HCT116 (cell line): ENCODE measurements at regions not wholly inside any gene's neighbourhood (a gene's known extent, or its start where the extent isn't known, plus 50 kb on each side); places are given as distances from the start of the nearest gene placed in this dataset.

ENCODE experiments used
- ATAC-seq: fragments of 200-7000 bp; cut with Tn5 transposase; 2 replicates; pipeline ENCODE4 v1.9.1; 2020; ENCODE audit warnings: mild to moderate bottlenecking, moderate library complexity
- BruUV-seq: library from RNA; stranded (reverse); fragments of 400-500 nt; replicated peaks from 2 replicates; lab custom pipeline; 2021; lab: Mats Ljungman, UMichigan
- CTCF ChIA-PET: fragments of 300-600 bp; sonication (Branson Sonifier 250); formaldehyde crosslinking; loops from one replicate; lab custom pipeline; 2021; ENCODE audit warnings: antibody characterized with exemption; lab: Charles Lee
- POLR2A ChIA-PET: fragments of 300-600, 350-600 bp; sonication (Branson Sonifier 250); formaldehyde crosslinking; loops from one replicate; lab custom pipeline; 2021; ENCODE audit warnings: antibody characterized with exemption; lab: Charles Lee
- RAD21 ChIA-PET, 2 experiments: fragments of 300-600 bp; sonication (Branson Sonifier 250); formaldehyde crosslinking; loops; one replicate each; lab custom pipeline; 2023; ENCODE audit warnings: low total read pairs in 2 of 2; ENCODE audit not compliant: uncharacterized antibody in 2 of 2, unreplicated experiment in 2 of 2, low non-redundant PET in 1 of 2; lab: Charles Lee
- DNase-seq: peaks from one replicate; pipeline ENCODE4 v3.0.0-alpha.2; 2010; ENCODE audit warnings: low read depth, low spot score
- H2AFZ ChIP-seq: fragments of 200-600 bp; shearing (Covaris generic), sonication (generic); 2 replicates; pipeline ENCODE4 v1.6.1; 2017; ENCODE audit warnings: low read depth, mixed run types, mixed read lengths, antibody characterized with exemption, low read length; ENCODE audit not compliant: poor library complexity, severe bottlenecking
- H3K27ac ChIP-seq: 2 replicates; pipeline ENCODE4 v1.5.1; 2012; ENCODE audit warnings: low read depth, low read length
- H3K27me3 ChIP-seq: fragments of 200-600 bp; sonication (generic); 2 replicates; pipeline ENCODE4 v1.6.1; 2016; ENCODE audit warnings: mixed run types, low read length, mixed read lengths; ENCODE audit not compliant: insufficient read depth
- H3K36me3 ChIP-seq, 2 experiments: fragments of 200-500 bp in 1 of 2; fragments of 200-600 bp in 1 of 2; sonication (Bioruptor generic) in 1 of 2; sonication (generic) in 1 of 2; 2 replicates each; pipeline versions ENCODE4 v1.5.1 to v1.6.1; 2014 to 2016; ENCODE audit warnings: low read length in 2 of 2, inconsistent platforms in 1 of 2, mixed read lengths in 1 of 2, mixed run types in 1 of 2; ENCODE audit not compliant: insufficient read depth in 2 of 2, control insufficient read depth in 1 of 2
- H3K4me1 ChIP-seq, 2 experiments: fragments of 200-600 bp in 1 of 2; sonication (generic) in 1 of 2; 2 replicates each; pipeline versions ENCODE4 v1.5.1 to v1.6.1; 2012 to 2017; ENCODE audit warnings: low read length in 2 of 2, inconsistent platforms in 1 of 2, mild to moderate bottlenecking in 1 of 2, mixed read lengths in 1 of 2, mixed run types in 1 of 2, moderate library complexity in 1 of 2; ENCODE audit not compliant: insufficient read depth in 2 of 2, control insufficient read depth in 1 of 2
- H3K4me2 ChIP-seq: fragments of 200-600 bp; sonication (generic); 2 replicates; pipeline ENCODE4 v1.6.1; 2017; ENCODE audit warnings: mixed run types, low read length, mixed read lengths
- H3K4me3 ChIP-seq, 2 experiments: fragments of 200-600 bp in 1 of 2; sonication (generic) in 1 of 2; replicated peaks in 1 of 2; 2 replicates each; pipeline ENCODE4 v1.5.1; 2011 to 2016; ENCODE audit warnings: low read length in 2 of 2, control low read depth in 1 of 2, low read depth in 1 of 2, mild to moderate bottlenecking in 1 of 2, mixed read lengths in 1 of 2, mixed run types in 1 of 2
- H3K79me2 ChIP-seq: fragments of 200-600 bp; sonication (generic); 2 replicates; pipeline ENCODE4 v1.6.1; 2017; ENCODE audit warnings: mild to moderate bottlenecking, mixed run types, low read length, moderate library complexity, mixed read lengths; ENCODE audit not compliant: insufficient read depth
- H3K9ac ChIP-seq: fragments of 200-600 bp; sonication (generic); 2 replicates; pipeline ENCODE4 v1.6.1; 2016; ENCODE audit warnings: low read length, mixed read lengths
- H3K9me2 ChIP-seq: fragments of 200-600 bp; sonication (generic), shearing (Covaris generic); 2 replicates; pipeline ENCODE4 v1.6.1; 2017; ENCODE audit warnings: mixed run types, mild to moderate bottlenecking, moderate library complexity; ENCODE audit not compliant: insufficient read depth
- H3K9me3 ChIP-seq, 2 experiments: fragments of 200-500 bp in 1 of 2; fragments of 200-600 bp in 1 of 2; sonication (Bioruptor generic) in 1 of 2; sonication (generic) in 1 of 2; 2 replicates each; pipeline ENCODE4 v1.6.1; 2014 to 2017; ENCODE audit warnings: low read length in 2 of 2, mixed read lengths in 2 of 2, inconsistent platforms in 1 of 2, low read depth in 1 of 2, mild to moderate bottlenecking in 1 of 2, mixed run types in 1 of 2, moderate library complexity in 1 of 2; ENCODE audit not compliant: control insufficient read depth in 1 of 2, insufficient read depth in 1 of 2
- H4K20me1 ChIP-seq: fragments of 200-600 bp; sonication (generic), shearing (Covaris generic); 2 replicates; pipeline ENCODE4 v1.6.1; 2017; ENCODE audit warnings: mixed run types, mild to moderate bottlenecking, moderate library complexity; ENCODE audit not compliant: insufficient read depth
- EGR1 ChIP-seq: IDR thresholded peaks from 2 replicates; pipeline ENCODE4 v1.6.1; 2012; ENCODE audit warnings: low read depth
- EZH2phosphoT487 ChIP-seq: fragments of 200-600 bp; IDR thresholded peaks from 2 replicates; pipeline ENCODE4 v1.6.1; 2018; ENCODE audit warnings: antibody characterized with exemption, borderline replicate concordance
- FOSL1 ChIP-seq: IDR thresholded peaks from 2 replicates; pipeline ENCODE4 v1.6.1; 2012; ENCODE audit warnings: low read depth
- JUND ChIP-seq: IDR thresholded peaks from 2 replicates; pipeline ENCODE4 v1.6.1; 2012
- POLR2A ChIP-seq: IDR thresholded peaks from 2 replicates; pipeline ENCODE4 v1.7.0; 2011; ENCODE audit warnings: borderline replicate concordance; ENCODE audit not compliant: insufficient read depth, insufficient read length; ENCODE audit errors: extremely low read depth
- YY1 ChIP-seq: IDR thresholded peaks from 2 replicates; pipeline ENCODE4 v1.6.1; 2011; ENCODE audit warnings: low read length, low read depth, moderate library complexity, mild to moderate bottlenecking; ENCODE audit not compliant: insufficient replicate concordance; ENCODE audit errors: extremely low read depth
- ZFX ChIP-seq: fragments of 450-650 bp; IDR thresholded peaks from 2 replicates; pipeline ENCODE4 v1.6.1; 2017
- ZNF274 ChIP-seq: fragments of 200-500 bp; sonication (Bioruptor generic); IDR thresholded peaks from 2 replicates; pipeline ENCODE4 v1.6.1; 2014; ENCODE audit warnings: mild to moderate bottlenecking, low read depth, low read length, inconsistent platforms
- intact Hi-C: fragments of 100-400 bp; cut with micrococcal nuclease; formaldehyde crosslinking; loops from 2 replicates; pipeline ENCODE4 v1.10.0; 2022
- TF ChIP-seq, protein P1 (sequence below): IDR thresholded peaks from 2 replicates; pipeline ENCODE4 v1.6.1; 2011; ENCODE audit warnings: mild to moderate bottlenecking, low read length, moderate library complexity; ENCODE audit not compliant: insufficient replicate concordance; ENCODE audit errors: extremely low read depth
- TF ChIP-seq, protein P2 (sequence below): IDR thresholded peaks from 2 replicates; pipeline ENCODE4 v1.6.1; 2012; ENCODE audit warnings: low read depth

DNA sequence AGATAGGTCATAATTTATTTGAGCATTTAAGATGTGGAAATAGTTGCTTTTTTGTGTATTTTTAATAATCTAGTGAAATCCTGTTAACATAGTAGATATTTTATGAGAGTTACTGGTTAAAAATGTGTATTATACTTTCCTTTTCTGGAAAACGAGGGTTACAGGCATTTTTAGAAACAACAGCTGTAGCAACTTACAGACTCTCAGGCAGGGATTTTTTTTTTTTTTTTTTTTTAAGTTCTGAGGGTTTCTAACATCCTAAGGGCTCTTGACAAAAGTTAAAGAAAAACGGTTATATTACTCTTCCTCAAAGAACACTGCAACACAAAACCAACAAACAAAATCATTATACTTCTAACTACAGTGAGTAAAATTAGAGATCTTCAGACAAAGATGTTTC lies 205.9 kb downstream of the ACKR3 start:
- ATAC-seq, result no peak
- peaks cover 0 to under 1% of the 10 kb centered on the region in 2 experiments; a peak in 1 of 4 replicates for H3K4me1 ChIP-seq
- H2AFZ ChIP-seq, result no peak overlapping the region
- no peak overlapping the region for H3K4me3 ChIP-seq
- H3K36me3 ChIP-seq, result no peaks in the 10 kb centered on the region
- H3K27ac ChIP-seq, result no peak overlapping the region
- intact Hi-C loops, result no loop called here
- DNase-seq, result no peak
- H3K9me2 ChIP-seq, result no peaks in the 10 kb centered on the region
- H3K9me3 ChIP-seq, result no peaks in the 10 kb centered on the region
- H3K4me2 ChIP-seq, result no peak overlapping the region
- ChIA-PET RAD21 (no interaction called here), POLR2A (no interaction called here), CTCF (no interaction called here)
- peaks cover 25% of the 10 kb centered on the region for H3K27me3 ChIP-seq
- no TSS peak for BruUV-seq
- H3K9ac ChIP-seq, result no peak overlapping the region
- no peak for TF ChIP-seq ZNF274
- H3K79me2 ChIP-seq, result no peaks in the 10 kb centered on the region
- no peaks in the 10 kb centered on the region for H4K20me1 ChIP-seq

GRCh38 chr2:236776206-236776605 lies 206.6 kb downstream of the ACKR3 start:
- no peak overlapping the region for H2AFZ ChIP-seq
- intact Hi-C loops, result no loop called here

More at GRCh38 chr2:236776206-236776605, 206.6 kb downstream of the ACKR3 start:
- H3K9me3 ChIP-seq, result no peaks in the 10 kb centered on the region
- H3K4me2 ChIP-seq, result no peak overlapping the region
- ATAC-seq (no peak), DNase-seq (no peak)
- RAD21 ChIA-PET, result no interaction called here
- H4K20me1 ChIP-seq, result no peaks in the 10 kb centered on the region
- no peaks in the 10 kb centered on the region for H3K36me3 ChIP-seq
- POLR2A ChIA-PET, result no interaction called here
- H3K27me3 ChIP-seq, result peaks cover 26% of the 10 kb centered on the region; the same call in 1 of the 2 replicates
- no peak overlapping the region for H3K4me3 ChIP-seq
- no peaks in the 10 kb centered on the region for H3K79me2 ChIP-seq
- H3K27ac ChIP-seq, result no peak overlapping the region
- no TSS peak for BruUV-seq
- TF ChIP-seq EGR1 (no peak), EZH2phosphoT487 (no peak), ZFX (no peak), FOSL1 (no peak), YY1 (no peak), POLR2A (no peak), ZNF274 (no peak), JUND (no peak)
- TF ChIP-seq, protein P1, sequence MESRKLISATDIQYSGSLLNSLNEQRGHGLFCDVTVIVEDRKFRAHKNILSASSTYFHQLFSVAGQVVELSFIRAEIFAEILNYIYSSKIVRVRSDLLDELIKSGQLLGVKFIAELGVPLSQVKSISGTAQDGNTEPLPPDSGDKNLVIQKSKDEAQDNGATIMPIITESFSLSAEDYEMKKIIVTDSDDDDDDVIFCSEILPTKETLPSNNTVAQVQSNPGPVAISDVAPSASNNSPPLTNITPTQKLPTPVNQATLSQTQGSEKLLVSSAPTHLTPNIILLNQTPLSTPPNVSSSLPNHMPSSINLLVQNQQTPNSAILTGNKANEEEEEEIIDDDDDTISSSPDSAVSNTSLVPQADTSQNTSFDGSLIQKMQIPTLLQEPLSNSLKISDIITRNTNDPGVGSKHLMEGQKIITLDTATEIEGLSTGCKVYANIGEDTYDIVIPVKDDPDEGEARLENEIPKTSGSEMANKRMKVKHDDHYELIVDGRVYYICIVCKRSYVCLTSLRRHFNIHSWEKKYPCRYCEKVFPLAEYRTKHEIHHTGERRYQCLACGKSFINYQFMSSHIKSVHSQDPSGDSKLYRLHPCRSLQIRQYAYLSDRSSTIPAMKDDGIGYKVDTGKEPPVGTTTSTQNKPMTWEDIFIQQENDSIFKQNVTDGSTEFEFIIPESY, result no peak
- TF ChIP-seq, protein P2, sequence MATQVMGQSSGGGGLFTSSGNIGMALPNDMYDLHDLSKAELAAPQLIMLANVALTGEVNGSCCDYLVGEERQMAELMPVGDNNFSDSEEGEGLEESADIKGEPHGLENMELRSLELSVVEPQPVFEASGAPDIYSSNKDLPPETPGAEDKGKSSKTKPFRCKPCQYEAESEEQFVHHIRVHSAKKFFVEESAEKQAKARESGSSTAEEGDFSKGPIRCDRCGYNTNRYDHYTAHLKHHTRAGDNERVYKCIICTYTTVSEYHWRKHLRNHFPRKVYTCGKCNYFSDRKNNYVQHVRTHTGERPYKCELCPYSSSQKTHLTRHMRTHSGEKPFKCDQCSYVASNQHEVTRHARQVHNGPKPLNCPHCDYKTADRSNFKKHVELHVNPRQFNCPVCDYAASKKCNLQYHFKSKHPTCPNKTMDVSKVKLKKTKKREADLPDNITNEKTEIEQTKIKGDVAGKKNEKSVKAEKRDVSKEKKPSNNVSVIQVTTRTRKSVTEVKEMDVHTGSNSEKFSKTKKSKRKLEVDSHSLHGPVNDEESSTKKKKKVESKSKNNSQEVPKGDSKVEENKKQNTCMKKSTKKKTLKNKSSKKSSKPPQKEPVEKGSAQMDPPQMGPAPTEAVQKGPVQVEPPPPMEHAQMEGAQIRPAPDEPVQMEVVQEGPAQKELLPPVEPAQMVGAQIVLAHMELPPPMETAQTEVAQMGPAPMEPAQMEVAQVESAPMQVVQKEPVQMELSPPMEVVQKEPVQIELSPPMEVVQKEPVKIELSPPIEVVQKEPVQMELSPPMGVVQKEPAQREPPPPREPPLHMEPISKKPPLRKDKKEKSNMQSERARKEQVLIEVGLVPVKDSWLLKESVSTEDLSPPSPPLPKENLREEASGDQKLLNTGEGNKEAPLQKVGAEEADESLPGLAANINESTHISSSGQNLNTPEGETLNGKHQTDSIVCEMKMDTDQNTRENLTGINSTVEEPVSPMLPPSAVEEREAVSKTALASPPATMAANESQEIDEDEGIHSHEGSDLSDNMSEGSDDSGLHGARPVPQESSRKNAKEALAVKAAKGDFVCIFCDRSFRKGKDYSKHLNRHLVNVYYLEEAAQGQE, result no peak
- H3K9me2 ChIP-seq, result no peaks in the 10 kb centered on the region
- H3K4me1 ChIP-seq, result no peaks in the 10 kb centered on the region
- CTCF ChIA-PET, result no interaction called here
- no peak overlapping the region for H3K9ac ChIP-seq
